Astrocyte (in vitro differentiated cells and primary cell): ENCODE measurements at regions not wholly inside any gene's neighbourhood (a gene's known extent, or its start where the extent isn't known, plus 50 kb on each side); places are given as distances from the start of the nearest gene placed in this dataset.

Source experiments
- CTCF ChIP-seq: IDR thresholded peaks from 2 replicates; pipeline ENCODE4 v1.5.1; 2011; ENCODE audit warnings: low read depth, mild to moderate bottlenecking, inconsistent platforms, low read length, moderate library complexity; ENCODE audit not compliant: insufficient read depth
- EZH2 ChIP-seq: IDR thresholded peaks from 2 replicates; pipeline ENCODE4 v1.6.1; 2012; ENCODE audit warnings: mild to moderate bottlenecking, low read length, inconsistent platforms; ENCODE audit not compliant: insufficient read depth

- TF ChIP-seq CTCF, result no peak
- TF ChIP-seq EZH2, result no peak
Measured at GRCh38 chr17:79431175-79431574, 179.7 kb downstream of the RBFOX3 start.
